GM23338 (cell line): ENCODE measurements at regions not wholly inside any gene's neighbourhood (a gene's known extent, or its start where the extent isn't known, plus 50 kb on each side); places are given as distances from the start of the nearest gene placed in this dataset.

Source experiments
- ATAC-seq: fragments of 200-7000 bp; cut with Tn5 transposase; 3 replicates; pipeline ENCODE4 v1.9.1; 2020
- DNase-seq: peaks from one replicate; pipeline ENCODE4 v3.0.0-alpha.2; 2015; ENCODE audit warnings: low spot score
- H2AFZ ChIP-seq: fragments of 200-600 bp; sonication (generic); 2 replicates; pipeline ENCODE4 v1.8.0; 2016; ENCODE audit warnings: antibody characterized with exemption, mild to moderate bottlenecking, moderate library complexity
- H3F3A ChIP-seq: fragments of 200-600 bp; sonication (generic); replicated peaks from 2 replicates; pipeline ENCODE4 v1.8.0; 2017; ENCODE audit warnings: antibody characterized with exemption, mixed run types, low read depth
- H3K27ac ChIP-seq: fragments of 200-600 bp; sonication (generic); 2 replicates; pipeline ENCODE4 v1.6.1; 2016; ENCODE audit warnings: low read depth
- H3K27me3 ChIP-seq: fragments of 200-600 bp; sonication (generic); 2 replicates; pipeline ENCODE4 v1.8.0; 2016; ENCODE audit warnings: mild to moderate bottlenecking, mixed run types, moderate library complexity; ENCODE audit not compliant: insufficient read depth
- H3K36me3 ChIP-seq: fragments of 200-600 bp; sonication (generic); 2 replicates; pipeline ENCODE4 v1.8.0; 2016; ENCODE audit warnings: mild to moderate bottlenecking; ENCODE audit not compliant: insufficient read depth
- H3K4me1 ChIP-seq: fragments of 200-600 bp; sonication (generic); 2 replicates; pipeline ENCODE4 v1.8.0; 2016; ENCODE audit warnings: mild to moderate bottlenecking, moderate library complexity; ENCODE audit not compliant: insufficient read depth
- H3K4me2 ChIP-seq: fragments of 200-600 bp; sonication (generic); 2 replicates; pipeline ENCODE4 v1.7.1; 2017; ENCODE audit warnings: mixed run types
- H3K4me3 ChIP-seq: fragments of 200-600 bp; sonication (generic); 2 replicates; pipeline ENCODE4 v1.6.1; 2016; ENCODE audit warnings: mixed run types
- H3K79me2 ChIP-seq: fragments of 200-600 bp; sonication (generic); replicated peaks from 2 replicates; pipeline ENCODE4 v1.8.0; 2017; ENCODE audit warnings: mild to moderate bottlenecking; ENCODE audit not compliant: insufficient read depth
- H3K9me2 ChIP-seq: fragments of 200-600 bp; sonication (generic); 2 replicates; pipeline ENCODE4 v1.8.0; 2017; ENCODE audit not compliant: insufficient read depth
- H4K20me1 ChIP-seq: fragments of 200-600 bp; sonication (generic); replicated peaks from 2 replicates; pipeline ENCODE4 v1.8.0; 2017; ENCODE audit warnings: mild to moderate bottlenecking; ENCODE audit not compliant: insufficient read depth
- H3K27ac Mint-ChIP-seq: 2 replicates; pipeline ENCODE4 v1.8.0; 2020; ENCODE audit warnings: inconsistent platforms, mild to moderate bottlenecking, moderate library complexity, mixed read lengths
- H3K27me3 Mint-ChIP-seq: 3 replicates; pipeline ENCODE4 v1.8.0; 2022; ENCODE audit warnings: low read depth, mild to moderate bottlenecking, moderate library complexity, mixed read lengths, inconsistent platforms; ENCODE audit not compliant: insufficient read depth, poor library complexity
- H3K36me3 Mint-ChIP-seq: 3 replicates; pipeline ENCODE4 v1.8.0; 2021; ENCODE audit warnings: low read depth, mild to moderate bottlenecking, inconsistent platforms, moderate library complexity, mixed read lengths
- H3K4me1 Mint-ChIP-seq: 3 replicates; pipeline ENCODE4 v1.8.0; 2020; ENCODE audit warnings: mild to moderate bottlenecking, inconsistent platforms, mixed read lengths
- H3K4me3 Mint-ChIP-seq: 3 replicates; pipeline ENCODE4 v1.8.0; 2021; ENCODE audit warnings: moderate library complexity, mild to moderate bottlenecking, inconsistent platforms, mixed read lengths
- H3K9me3 Mint-ChIP-seq: 3 replicates; pipeline ENCODE4 v1.8.0; 2020; ENCODE audit warnings: moderate library complexity, mild to moderate bottlenecking, inconsistent platforms, mixed read lengths
- CREB1 ChIP-seq: fragments of 250-450 bp; sonication (Bioruptor Pico); IDR thresholded peaks from 2 replicates; pipeline ENCODE4 v1.5.0; 2020; ENCODE audit warnings: low read depth, mild to moderate bottlenecking, moderate library complexity
- CTCF ChIP-seq, 2 experiments: fragments of 200-600 bp in 1 of 2; sonication (generic) in 1 of 2; conservative IDR thresholded peaks; 2 replicates each; pipeline versions ENCODE4 v1.5.1 to v1.6.1; 2016 to 2017; ENCODE audit warnings: antibody characterized with exemption in 2 of 2, low read depth in 2 of 2, mild to moderate bottlenecking in 2 of 2, moderate library complexity in 1 of 2
- ETS1 ChIP-seq: IDR thresholded peaks from 2 replicates; pipeline ENCODE4 v1.6.1; 2016; ENCODE audit warnings: antibody characterized with exemption
- EZH2 ChIP-seq: fragments of 200-600 bp; sonication (generic); IDR thresholded peaks from one replicate; pipeline ENCODE4 v1.8.0; 2017; ENCODE audit warnings: antibody characterized with exemption, mild to moderate bottlenecking, low read depth; ENCODE audit not compliant: unreplicated experiment
- NANOG ChIP-seq: IDR thresholded peaks from 2 replicates; pipeline ENCODE4 v1.6.1; 2016; ENCODE audit warnings: antibody characterized with exemption, borderline replicate concordance
- POLR2AphosphoS5 ChIP-seq: IDR thresholded peaks from 2 replicates; pipeline ENCODE4 v1.6.1; 2016; ENCODE audit warnings: antibody characterized with exemption, low read depth
- REST ChIP-seq: IDR thresholded peaks from one replicate; pipeline ENCODE4 v1.6.1; 2018; ENCODE audit warnings: antibody characterized with exemption; ENCODE audit not compliant: unreplicated experiment
- STAT1 ChIP-seq: IDR thresholded peaks from one replicate; pipeline ENCODE4 v1.6.1; 2016; ENCODE audit warnings: antibody characterized with exemption; ENCODE audit not compliant: unreplicated experiment
- ZNF114 ChIP-seq: fragments of 250-450 bp; sonication (Bioruptor Pico); IDR thresholded peaks from 2 replicates; pipeline ENCODE4 v1.5.0; 2020; ENCODE audit warnings: mild to moderate bottlenecking, moderate library complexity
- ZNF331 ChIP-seq: fragments of 250-450 bp; sonication (Bioruptor Pico); IDR thresholded peaks from 2 replicates; pipeline ENCODE4 v1.5.0; 2020; ENCODE audit warnings: low read depth, mild to moderate bottlenecking, moderate library complexity
- TF ChIP-seq, protein P1 (sequence below): fragments of 250-450 bp; sonication (Bioruptor Pico); IDR thresholded peaks from 2 replicates; pipeline ENCODE4 v1.5.0; 2020; ENCODE audit warnings: mild to moderate bottlenecking, moderate library complexity

- TF ChIP-seq, protein P1, sequence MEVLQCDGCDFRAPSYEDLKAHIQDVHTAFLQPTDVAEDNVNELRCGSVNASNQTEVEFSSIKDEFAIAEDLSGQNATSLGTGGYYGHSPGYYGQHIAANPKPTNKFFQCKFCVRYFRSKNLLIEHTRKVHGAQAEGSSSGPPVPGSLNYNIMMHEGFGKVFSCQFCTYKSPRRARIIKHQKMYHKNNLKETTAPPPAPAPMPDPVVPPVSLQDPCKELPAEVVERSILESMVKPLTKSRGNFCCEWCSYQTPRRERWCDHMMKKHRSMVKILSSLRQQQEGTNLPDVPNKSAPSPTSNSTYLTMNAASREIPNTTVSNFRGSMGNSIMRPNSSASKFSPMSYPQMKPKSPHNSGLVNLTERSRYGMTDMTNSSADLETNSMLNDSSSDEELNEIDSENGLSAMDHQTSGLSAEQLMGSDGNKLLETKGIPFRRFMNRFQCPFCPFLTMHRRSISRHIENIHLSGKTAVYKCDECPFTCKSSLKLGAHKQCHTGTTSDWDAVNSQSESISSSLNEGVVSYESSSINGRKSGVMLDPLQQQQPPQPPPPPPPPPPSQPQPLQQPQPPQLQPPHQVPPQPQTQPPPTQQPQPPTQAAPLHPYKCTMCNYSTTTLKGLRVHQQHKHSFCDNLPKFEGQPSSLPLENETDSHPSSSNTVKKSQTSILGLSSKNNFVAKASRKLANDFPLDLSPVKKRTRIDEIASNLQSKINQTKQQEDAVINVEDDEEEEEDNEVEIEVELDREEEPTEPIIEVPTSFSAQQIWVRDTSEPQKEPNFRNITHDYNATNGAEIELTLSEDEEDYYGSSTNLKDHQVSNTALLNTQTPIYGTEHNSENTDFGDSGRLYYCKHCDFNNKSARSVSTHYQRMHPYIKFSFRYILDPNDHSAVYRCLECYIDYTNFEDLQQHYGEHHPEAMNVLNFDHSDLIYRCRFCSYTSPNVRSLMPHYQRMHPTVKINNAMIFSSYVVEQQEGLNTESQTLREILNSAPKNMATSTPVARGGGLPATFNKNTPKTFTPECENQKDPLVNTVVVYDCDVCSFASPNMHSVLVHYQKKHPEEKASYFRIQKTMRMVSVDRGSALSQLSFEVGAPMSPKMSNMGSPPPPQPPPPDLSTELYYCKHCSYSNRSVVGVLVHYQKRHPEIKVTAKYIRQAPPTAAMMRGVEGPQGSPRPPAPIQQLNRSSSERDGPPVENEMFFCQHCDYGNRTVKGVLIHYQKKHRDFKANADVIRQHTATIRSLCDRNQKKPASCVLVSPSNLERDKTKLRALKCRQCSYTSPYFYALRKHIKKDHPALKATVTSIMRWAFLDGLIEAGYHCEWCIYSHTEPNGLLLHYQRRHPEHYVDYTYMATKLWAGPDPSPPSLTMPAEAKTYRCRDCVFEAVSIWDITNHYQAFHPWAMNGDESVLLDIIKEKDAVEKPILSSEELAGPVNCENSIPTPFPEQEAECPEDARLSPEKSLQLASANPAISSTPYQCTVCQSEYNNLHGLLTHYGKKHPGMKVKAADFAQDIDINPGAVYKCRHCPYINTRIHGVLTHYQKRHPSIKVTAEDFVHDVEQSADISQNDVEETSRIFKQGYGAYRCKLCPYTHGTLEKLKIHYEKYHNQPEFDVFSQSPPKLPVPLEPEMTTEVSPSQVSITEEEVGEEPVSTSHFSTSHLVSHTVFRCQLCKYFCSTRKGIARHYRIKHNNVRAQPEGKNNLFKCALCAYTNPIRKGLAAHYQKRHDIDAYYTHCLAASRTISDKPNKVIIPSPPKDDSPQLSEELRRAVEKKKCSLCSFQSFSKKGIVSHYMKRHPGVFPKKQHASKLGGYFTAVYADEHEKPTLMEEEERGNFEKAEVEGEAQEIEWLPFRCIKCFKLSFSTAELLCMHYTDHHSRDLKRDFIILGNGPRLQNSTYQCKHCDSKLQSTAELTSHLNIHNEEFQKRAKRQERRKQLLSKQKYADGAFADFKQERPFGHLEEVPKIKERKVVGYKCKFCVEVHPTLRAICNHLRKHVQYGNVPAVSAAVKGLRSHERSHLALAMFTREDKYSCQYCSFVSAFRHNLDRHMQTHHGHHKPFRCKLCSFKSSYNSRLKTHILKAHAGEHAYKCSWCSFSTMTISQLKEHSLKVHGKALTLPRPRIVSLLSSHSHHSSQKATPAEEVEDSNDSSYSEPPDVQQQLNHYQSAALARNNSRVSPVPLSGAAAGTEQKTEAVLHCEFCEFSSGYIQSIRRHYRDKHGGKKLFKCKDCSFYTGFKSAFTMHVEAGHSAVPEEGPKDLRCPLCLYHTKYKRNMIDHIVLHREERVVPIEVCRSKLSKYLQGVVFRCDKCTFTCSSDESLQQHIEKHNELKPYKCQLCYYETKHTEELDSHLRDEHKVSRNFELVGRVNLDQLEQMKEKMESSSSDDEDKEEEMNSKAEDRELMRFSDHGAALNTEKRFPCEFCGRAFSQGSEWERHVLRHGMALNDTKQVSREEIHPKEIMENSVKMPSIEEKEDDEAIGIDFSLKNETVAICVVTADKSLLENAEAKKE (CRISPR knock-in tag), result no peak
- TF ChIP-seq ETS1 (no peak), EZH2 (no peak)
These were observed 174.7 kb downstream of the ADGRL4 start (continued) for GRCh38 chr1:78831731-78832360.

DNA sequence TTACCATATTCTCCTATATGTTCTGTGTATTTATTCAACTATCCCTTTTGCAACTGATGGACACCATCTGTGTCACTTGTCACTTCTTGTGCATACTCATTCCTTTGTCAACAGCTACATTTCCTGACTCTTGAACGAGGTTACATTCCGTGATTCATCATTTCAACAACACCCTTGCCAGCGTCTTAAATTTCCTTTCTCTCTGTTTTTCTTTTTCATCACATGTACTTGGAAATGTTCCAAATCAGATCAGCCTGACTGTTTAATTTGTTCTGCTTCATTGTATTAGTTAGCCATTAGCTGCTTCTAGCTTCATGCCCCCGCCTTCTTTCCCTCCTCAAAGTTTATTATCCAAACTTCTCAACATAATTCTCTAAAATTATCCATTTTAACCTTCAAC lies 173.0 kb downstream of the ADGRL4 start:
- ATAC-seq, result no peak
- Mint-ChIP-seq H3K4me1 (peaks cover 5% of the 10 kb centered on the region; the same call in 2 of the 3 replicates), H3K27me3 (no peaks in the 10 kb centered on the region), H3K4me3 (no peak overlapping the region), H3K36me3 (no peaks in the 10 kb centered on the region), H3K9me3 (no peaks in the 10 kb centered on the region), H3K27ac (no peak overlapping the region)
- Histone ChIP-seq H3K27me3 (no peaks in the 10 kb centered on the region), H3F3A (no peaks in the 10 kb centered on the region), H3K79me2 (no peaks in the 10 kb centered on the region), H3K4me3 (no peak overlapping the region), H4K20me1 (no peaks in the 10 kb centered on the region), H3K9me2 (peaks cover 6% of the 10 kb centered on the region; the same call in 1 of the 2 replicates), H3K36me3 (no peaks in the 10 kb centered on the region), H3K4me1 (no peaks in the 10 kb centered on the region), H3K4me2 (no peak overlapping the region), H3K27ac (no peak overlapping the region), H2AFZ (no peak overlapping the region)
- no peak for DNase-seq
- no peak for TF ChIP-seq ZNF114 (CRISPR knock-in tag)
- no peak for TF ChIP-seq ZNF331 (CRISPR knock-in tag)
- no peak for TF ChIP-seq REST
- no peak for TF ChIP-seq STAT1
- TF ChIP-seq EZH2, result no peak
- TF ChIP-seq NANOG, result no peak
- TF ChIP-seq POLR2AphosphoS5, result no peak
- no peak for TF ChIP-seq CTCF (conservative IDR thresholded peaks at IDR 0.05; ENCODE audit: low read depth in 2 of 2)
- TF ChIP-seq CREB1 (CRISPR knock-in tag), result no peak
- TF ChIP-seq ETS1, result no peak
